Kidney epithelial cell (primary cell): ENCODE measurements at regions not wholly inside any gene's neighbourhood (a gene's known extent, or its start where the extent isn't known, plus 50 kb on each side); places are given as distances from the start of the nearest gene placed in this dataset.

Experiments
- DNase-seq: peaks from one replicate; pipeline ENCODE4 v3.0.0-alpha.2; 2010; ENCODE audit warnings: low read depth
- H3K27me3 ChIP-seq: 2 replicates; pipeline ENCODE4 v1.6.0; 2011; ENCODE audit warnings: low read length; ENCODE audit not compliant: control insufficient read depth, insufficient read depth
- H3K36me3 ChIP-seq: 2 replicates; pipeline ENCODE4 v1.5.1; 2011; ENCODE audit warnings: low read length; ENCODE audit not compliant: control insufficient read depth, insufficient read depth
- H3K4me3 ChIP-seq: 2 replicates; pipeline ENCODE4 v1.5.1; 2011; ENCODE audit warnings: low read depth, mild to moderate bottlenecking, control low read depth, low read length
- TF ChIP-seq, protein P1 (sequence below): IDR thresholded peaks from 2 replicates; pipeline ENCODE4 v1.5.1; 2011; ENCODE audit warnings: mild to moderate bottlenecking, moderate library complexity, low read length, control low read depth, inconsistent platforms; ENCODE audit not compliant: insufficient read depth, poor library complexity, severe bottlenecking

DNA sequence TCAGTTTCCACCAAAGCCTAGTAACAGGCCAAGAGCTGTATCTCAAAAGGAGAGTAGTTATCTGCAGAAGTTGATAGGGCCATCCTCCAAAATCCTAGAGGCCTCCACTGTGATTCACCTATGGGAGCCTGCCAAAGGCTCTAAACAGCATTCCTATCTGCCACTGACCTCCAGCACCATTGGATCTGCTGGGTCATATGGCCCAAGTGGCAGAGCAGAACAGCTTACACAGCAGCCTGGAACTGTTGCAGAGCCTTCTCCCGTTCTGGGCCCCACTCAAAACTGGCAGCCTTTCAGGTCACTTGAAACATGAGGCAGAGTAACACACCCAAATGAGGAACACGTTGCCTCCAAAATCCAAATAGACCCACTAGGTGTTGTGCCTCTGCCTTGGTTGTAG, 345.2 kb upstream of the RND3 start:
- DNase-seq: no peak
- Histone ChIP-seq H3K4me3 (no peak overlapping the region), H3K27me3 (no peaks in the 10 kb centered on the region), H3K36me3 (no peaks in the 10 kb centered on the region)
- TF ChIP-seq, protein P1, sequence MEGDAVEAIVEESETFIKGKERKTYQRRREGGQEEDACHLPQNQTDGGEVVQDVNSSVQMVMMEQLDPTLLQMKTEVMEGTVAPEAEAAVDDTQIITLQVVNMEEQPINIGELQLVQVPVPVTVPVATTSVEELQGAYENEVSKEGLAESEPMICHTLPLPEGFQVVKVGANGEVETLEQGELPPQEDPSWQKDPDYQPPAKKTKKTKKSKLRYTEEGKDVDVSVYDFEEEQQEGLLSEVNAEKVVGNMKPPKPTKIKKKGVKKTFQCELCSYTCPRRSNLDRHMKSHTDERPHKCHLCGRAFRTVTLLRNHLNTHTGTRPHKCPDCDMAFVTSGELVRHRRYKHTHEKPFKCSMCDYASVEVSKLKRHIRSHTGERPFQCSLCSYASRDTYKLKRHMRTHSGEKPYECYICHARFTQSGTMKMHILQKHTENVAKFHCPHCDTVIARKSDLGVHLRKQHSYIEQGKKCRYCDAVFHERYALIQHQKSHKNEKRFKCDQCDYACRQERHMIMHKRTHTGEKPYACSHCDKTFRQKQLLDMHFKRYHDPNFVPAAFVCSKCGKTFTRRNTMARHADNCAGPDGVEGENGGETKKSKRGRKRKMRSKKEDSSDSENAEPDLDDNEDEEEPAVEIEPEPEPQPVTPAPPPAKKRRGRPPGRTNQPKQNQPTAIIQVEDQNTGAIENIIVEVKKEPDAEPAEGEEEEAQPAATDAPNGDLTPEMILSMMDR: no peak

DNA sequence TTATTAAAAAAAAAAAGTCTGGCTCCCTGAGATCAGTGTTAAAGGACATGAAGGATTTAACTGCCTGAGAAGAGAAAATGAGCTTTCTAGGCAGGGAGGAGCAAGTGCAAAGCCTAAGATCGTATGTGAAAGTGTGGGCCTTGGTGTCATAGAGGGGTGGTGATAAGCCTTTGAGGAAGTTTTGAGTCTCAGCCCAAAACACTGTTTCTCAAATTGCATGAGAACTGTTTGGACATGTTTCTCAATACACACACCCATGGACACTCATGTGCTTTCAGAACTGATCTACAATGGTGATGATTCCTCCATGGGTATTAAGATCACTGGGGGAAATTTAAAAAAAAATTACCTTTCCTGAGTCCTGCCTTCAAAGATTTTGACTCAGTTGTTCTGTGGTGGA, 336.7 kb upstream of the RND3 start:
- Histone ChIP-seq H3K27me3 (no peaks in the 10 kb centered on the region), H3K36me3 (no peaks in the 10 kb centered on the region), H3K4me3 (no peak overlapping the region)
- TF ChIP-seq, protein P1: no peak
- DNase-seq: no peak

DNA sequence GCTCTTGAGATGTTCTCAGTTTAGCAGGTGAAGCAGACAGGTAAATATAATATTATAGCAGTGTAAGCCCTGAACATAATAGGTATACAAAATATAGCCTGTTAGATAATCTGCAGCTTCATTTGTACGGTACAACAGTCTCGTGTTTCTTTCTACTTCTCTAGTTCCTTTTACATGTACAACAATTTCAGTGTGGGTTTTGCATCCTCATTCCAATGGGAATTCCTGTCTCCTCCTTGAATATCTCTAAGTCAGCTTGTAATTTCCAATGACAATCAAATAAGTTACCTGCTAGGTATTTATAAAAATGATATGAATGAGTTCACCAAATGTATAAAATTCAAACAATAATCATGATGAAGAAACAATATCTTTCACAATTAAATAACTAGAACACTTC, 330.0 kb upstream of the RND3 start:
- Histone ChIP-seq H3K27me3 (no peaks in the 10 kb centered on the region), H3K4me3 (no peak overlapping the region), H3K36me3 (no peaks in the 10 kb centered on the region)
- no peak for DNase-seq
- TF ChIP-seq, protein P1: no peak

DNA sequence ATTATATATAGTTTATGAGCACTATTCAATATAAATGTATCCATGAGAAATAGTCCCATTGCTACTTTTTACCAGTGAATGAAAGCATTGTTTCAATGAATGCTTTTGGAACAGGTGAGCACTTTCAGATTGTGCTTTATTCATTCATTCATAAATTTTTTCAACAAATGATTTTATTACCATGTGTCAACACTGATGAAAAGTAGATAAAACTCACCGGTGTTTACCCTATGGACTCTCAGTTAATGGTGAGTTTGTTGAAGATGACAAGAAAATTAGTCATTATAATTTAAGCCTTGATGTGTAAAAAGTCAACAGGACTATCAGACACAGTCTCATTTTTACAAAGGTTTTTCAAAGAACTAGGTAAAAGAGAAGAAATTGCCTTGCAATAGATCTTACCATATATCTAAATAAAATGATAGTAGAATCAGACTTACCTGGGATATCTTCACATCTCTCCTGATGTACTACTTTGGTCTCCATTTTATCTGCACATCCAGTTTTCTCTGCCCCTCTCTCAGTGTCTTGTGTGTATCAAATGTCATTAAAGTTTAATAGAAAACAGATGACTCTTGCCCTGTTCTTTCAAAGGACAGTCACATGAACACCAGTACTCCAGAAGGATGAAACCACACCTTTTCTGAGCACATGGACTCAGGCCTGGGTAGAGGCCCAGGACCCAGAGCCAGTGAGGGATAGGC, 325.3 kb upstream of the RND3 start:
- DNase-seq: no peak
- Histone ChIP-seq H3K27me3 (no peaks in the 10 kb centered on the region), H3K4me3 (no peak overlapping the region), H3K36me3 (no peaks in the 10 kb centered on the region)
- TF ChIP-seq, protein P1: no peak

DNA sequence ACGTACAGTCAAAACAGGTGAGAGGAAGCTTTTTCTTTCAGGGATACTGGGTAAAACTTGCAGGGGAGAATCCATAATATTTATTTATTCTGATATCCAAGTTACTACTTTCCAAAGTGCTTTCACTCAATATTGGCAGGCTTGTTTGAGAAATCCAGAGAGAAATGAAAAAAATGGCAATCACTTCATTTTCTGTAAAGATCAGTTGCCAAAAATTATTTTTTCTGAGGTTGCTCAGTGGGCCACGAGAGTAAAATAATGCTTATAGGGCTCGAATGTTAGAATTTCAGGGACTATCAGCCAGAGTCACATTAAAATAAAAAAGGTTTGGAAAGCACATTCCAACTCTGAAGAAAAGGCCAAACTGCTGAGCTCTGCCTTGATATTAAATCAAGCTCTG, 324.6 kb upstream of the RND3 start:
- DNase-seq: no peak
- no peak overlapping the region for H3K4me3 ChIP-seq
- no peaks in the 10 kb centered on the region for H3K36me3 ChIP-seq
- H3K27me3 ChIP-seq: no peaks in the 10 kb centered on the region
- TF ChIP-seq, protein P1: no peak

DNA sequence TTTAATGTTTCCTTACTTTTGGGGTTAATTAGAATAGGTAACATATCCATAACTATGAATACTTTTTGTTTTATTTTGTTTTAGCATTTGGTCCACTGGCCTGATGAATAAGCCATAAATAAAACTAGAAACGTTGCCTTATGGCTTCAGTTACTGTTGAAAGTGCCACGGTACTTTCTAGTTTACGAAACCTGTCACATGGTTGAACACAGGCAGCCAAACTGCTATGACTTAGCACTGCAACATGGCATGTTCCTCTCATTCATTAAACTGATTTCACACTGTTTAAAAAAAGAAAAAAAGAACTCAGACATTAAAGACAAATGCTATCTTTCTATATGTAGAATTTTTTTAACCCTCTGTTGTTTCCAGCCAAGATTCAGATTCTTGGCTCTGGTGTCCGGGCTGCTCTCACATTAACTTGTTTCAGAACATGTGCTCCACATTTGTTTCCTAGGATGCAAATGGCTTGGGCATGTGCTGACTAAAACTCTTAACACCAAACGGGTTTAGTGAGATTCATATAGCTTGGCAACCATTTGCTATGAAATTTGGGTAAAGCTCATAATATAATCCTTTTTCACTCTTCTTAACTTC, 323.9 kb upstream of the RND3 start:
- TF ChIP-seq, protein P1: no peak

More for the DNA sequence above, 323.9 kb upstream of the RND3 start:
- Histone ChIP-seq H3K27me3 (no peaks in the 10 kb centered on the region), H3K36me3 (no peaks in the 10 kb centered on the region), H3K4me3 (no peak overlapping the region)
- no peak for DNase-seq
